Right atrium auricular region (tissue), 2 donors: ENCODE measurements at regions not wholly inside any gene's neighbourhood (a gene's known extent, or its start where the extent isn't known, plus 50 kb on each side); places are given as distances from the start of the nearest gene placed in this dataset.

Experiments used
- DNase-seq: peaks from one replicate; pipeline ENCODE4 v3.0.0-alpha.2; 2019; ENCODE audit warnings: low spot score
- H3K27ac ChIP-seq, 2 donors: fragments of 200-600 bp; sonication (generic); 1 replicate in 1 of 2; 2 replicates in 1 of 2; pipeline ENCODE4 v1.5.1; 2016 to 2019
- H3K27me3 ChIP-seq, 2 donors: fragments of 200-600 bp; sonication (generic); one replicate each; pipeline versions ENCODE4 v1.5.1 to v1.6.0; 2017 to 2019
- H3K36me3 ChIP-seq: fragments of 200-600 bp; sonication (generic); one replicate; pipeline ENCODE4 v1.5.1; 2016
- H3K4me1 ChIP-seq, 2 donors: fragments of 200-600 bp; sonication (generic); one replicate each; pipeline versions ENCODE4 v1.5.1 to v1.6.0; 2017 to 2019
- H3K4me3 ChIP-seq, 2 donors: fragments of 200-600 bp; sonication (generic); 1 replicate in 1 of 2; 2 replicates in 1 of 2; pipeline ENCODE4 v1.5.1; 2017 to 2019; ENCODE audit warnings: mild to moderate bottlenecking in 1 of 2, moderate library complexity in 1 of 2
- H3K9me3 ChIP-seq, 2 donors: fragments of 200-600 bp; sonication (generic); one replicate each; pipeline ENCODE4 v1.5.1; 2019
- TF ChIP-seq, protein P1 (sequence below), 2 donors: fragments of 200-600 bp; sonication (generic); IDR thresholded peaks; one replicate each; pipeline ENCODE4 v1.5.1; 2019; ENCODE audit warnings: antibody characterized with exemption in 2 of 2

DNA sequence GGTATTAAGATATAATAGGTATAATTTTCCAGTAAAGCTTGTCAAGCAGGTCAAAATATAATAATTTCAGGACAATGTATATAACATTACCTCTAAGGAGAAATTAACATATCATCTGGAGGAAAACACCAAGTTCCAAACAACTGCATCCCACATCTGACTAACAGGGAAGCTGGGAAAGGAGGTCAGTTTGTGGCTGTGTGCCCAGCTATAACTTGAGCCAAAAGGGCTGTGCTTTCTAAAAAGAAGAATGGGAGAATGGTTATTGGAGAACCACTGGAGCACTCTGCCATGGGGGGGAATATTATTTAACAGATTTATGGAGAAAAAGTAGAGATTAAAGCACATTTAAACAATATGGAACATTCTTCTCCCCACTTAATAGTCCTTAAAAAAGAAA is 390.6 kb upstream of the PKDCC start:
- no peaks in the 10 kb centered on the region for H3K4me1 ChIP-seq
- TF ChIP-seq, protein P1, sequence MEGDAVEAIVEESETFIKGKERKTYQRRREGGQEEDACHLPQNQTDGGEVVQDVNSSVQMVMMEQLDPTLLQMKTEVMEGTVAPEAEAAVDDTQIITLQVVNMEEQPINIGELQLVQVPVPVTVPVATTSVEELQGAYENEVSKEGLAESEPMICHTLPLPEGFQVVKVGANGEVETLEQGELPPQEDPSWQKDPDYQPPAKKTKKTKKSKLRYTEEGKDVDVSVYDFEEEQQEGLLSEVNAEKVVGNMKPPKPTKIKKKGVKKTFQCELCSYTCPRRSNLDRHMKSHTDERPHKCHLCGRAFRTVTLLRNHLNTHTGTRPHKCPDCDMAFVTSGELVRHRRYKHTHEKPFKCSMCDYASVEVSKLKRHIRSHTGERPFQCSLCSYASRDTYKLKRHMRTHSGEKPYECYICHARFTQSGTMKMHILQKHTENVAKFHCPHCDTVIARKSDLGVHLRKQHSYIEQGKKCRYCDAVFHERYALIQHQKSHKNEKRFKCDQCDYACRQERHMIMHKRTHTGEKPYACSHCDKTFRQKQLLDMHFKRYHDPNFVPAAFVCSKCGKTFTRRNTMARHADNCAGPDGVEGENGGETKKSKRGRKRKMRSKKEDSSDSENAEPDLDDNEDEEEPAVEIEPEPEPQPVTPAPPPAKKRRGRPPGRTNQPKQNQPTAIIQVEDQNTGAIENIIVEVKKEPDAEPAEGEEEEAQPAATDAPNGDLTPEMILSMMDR (IDR thresholded peaks at IDR 0.05), result no peak
- H3K9me3 ChIP-seq, result no peaks in the 10 kb centered on the region
- H3K4me3 ChIP-seq, result no peak overlapping the region
- H3K27me3 ChIP-seq, result no peaks in the 10 kb centered on the region
- H3K27ac ChIP-seq, result no peak overlapping the region
- no peak for DNase-seq
- no peaks in the 10 kb centered on the region for H3K36me3 ChIP-seq

DNA sequence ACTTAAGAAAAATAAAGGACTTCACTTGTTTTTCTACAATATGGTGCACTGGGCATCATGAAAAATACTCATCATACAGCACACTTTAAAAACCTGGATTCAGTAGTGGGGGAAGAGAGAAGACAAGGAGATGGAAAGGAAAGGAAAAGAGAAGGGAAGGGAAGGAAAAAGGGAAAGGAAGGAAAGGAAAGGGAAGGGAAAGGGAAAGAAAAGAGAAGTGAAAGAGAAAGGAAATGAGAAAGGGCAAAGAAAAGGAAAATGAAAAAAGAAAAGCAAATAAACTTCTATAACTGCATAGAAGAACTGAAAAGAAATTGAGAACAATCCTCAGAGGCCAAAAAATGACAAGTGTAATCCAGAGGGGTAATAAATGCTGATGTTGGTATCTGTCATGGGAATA is 388.1 kb upstream of the PKDCC start:
- Histone ChIP-seq H3K27me3 (no peaks in the 10 kb centered on the region), H3K27ac (no peak overlapping the region), H3K9me3 (no peaks in the 10 kb centered on the region), H3K36me3 (no peaks in the 10 kb centered on the region), H3K4me1 (no peaks in the 10 kb centered on the region), H3K4me3 (no peak overlapping the region)
- DNase-seq, result no peak
- TF ChIP-seq, protein P1 (IDR thresholded peaks at IDR 0.05), result no peak

GRCh38 chr2:41662461-41662860 is 385.4 kb upstream of the PKDCC start:
- no peaks in the 10 kb centered on the region for H3K27me3 ChIP-seq
- H3K9me3 ChIP-seq, result no peaks in the 10 kb centered on the region
- TF ChIP-seq, protein P1 (IDR thresholded peaks at IDR 0.05), result no peak
- no peaks in the 10 kb centered on the region for H3K36me3 ChIP-seq
- no peak for DNase-seq
- H3K4me1 ChIP-seq, result no peaks in the 10 kb centered on the region
- no peak overlapping the region for H3K27ac ChIP-seq
- H3K4me3 ChIP-seq, result no peak overlapping the region

DNA sequence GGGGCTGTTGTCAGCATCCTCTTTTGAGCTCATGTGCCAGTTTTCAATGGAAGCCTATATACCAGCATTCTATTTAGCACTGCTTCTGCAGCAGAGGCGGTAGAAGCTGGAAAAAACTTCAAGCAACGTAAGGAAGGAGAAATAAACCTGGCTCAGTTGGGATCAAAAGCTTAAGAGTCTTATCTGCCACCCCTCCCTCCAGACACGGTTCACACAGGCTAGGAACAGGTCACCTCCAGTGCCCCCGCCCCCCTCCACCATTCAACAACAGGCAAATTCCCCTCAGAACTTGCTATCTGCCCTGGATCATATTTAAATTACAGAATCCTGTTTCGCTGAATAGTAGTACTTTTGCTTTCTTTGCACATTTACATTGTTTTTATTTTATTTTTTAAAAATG is 384.8 kb upstream of the PKDCC start:
- TF ChIP-seq, protein P1 (IDR thresholded peaks at IDR 0.05), result no peak

GRCh38 chr2:41668529-41668928 is 379.3 kb upstream of the PKDCC start:
- no peaks in the 10 kb centered on the region for H3K27me3 ChIP-seq
- no peaks in the 10 kb centered on the region for H3K9me3 ChIP-seq
- TF ChIP-seq, protein P1 (IDR thresholded peaks at IDR 0.05), result no peak
- H3K4me3 ChIP-seq, result no peak overlapping the region
- H3K36me3 ChIP-seq, result no peaks in the 10 kb centered on the region
- H3K4me1 ChIP-seq, result no peaks in the 10 kb centered on the region
- H3K27ac ChIP-seq, result no peak overlapping the region
- no peak for DNase-seq

More for the DNA sequence above, 384.8 kb upstream of the PKDCC start:
- no peaks in the 10 kb centered on the region for H3K4me1 ChIP-seq
- no peak overlapping the region for H3K4me3 ChIP-seq
- H3K36me3 ChIP-seq, result no peaks in the 10 kb centered on the region
- H3K9me3 ChIP-seq, result no peaks in the 10 kb centered on the region
- H3K27ac ChIP-seq, result no peak overlapping the region
- no peak for DNase-seq
- no peaks in the 10 kb centered on the region for H3K27me3 ChIP-seq

- TF ChIP-seq, protein P1 (IDR thresholded peaks at IDR 0.05), result no peak
- H3K9me3 ChIP-seq, result no peaks in the 10 kb centered on the region
- H3K4me3 ChIP-seq, result no peak overlapping the region
Measured at GRCh38 chr2:41678639-41679038, 369.2 kb upstream of the PKDCC start.

More at GRCh38 chr2:41678639-41679038, 369.2 kb upstream of the PKDCC start:
- H3K4me1 ChIP-seq, result no peaks in the 10 kb centered on the region
- no peak for DNase-seq
- no peaks in the 10 kb centered on the region for H3K27me3 ChIP-seq
- no peaks in the 10 kb centered on the region for H3K36me3 ChIP-seq
- H3K27ac ChIP-seq, result no peak overlapping the region
